ENCODE measurements at regions not wholly inside any gene's neighbourhood (a gene's known extent, or its start where the extent isn't known, plus 50 kb on each side); places are given as distances from the start of the nearest gene placed in this dataset.

DNA sequence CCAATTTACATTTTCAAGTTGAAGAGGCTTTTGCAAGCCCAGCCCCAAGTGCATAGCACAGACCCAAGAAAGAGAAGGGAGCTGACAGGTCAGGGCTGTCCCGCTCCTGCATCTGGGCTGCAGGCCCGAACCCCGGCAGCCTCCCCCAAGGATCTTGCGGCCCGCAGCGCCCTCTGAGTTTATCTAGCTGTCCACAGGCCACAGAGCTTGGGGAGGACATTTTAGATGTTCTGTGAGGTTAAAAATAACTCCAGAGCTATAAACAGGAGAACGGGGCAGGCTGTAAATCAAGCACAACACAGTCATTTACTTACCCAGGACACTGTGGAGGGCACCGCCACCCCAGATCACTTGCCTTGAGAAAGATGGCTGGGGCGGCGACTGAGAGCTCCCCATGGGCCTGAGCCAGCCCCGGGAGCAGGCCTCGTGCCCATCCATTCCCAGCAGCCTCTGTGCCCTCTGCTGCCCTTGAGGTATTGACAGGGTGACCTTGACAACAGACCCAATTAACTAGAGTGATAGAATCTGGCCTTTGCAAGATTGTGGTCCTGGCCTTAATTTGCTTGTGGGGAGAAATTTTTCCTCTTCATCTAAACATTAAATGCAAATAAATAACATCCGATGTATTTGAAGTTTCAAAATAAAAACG lies 563.0 kb downstream of the TCERG1L start:
- TF ChIP-seq, protein P1, sequence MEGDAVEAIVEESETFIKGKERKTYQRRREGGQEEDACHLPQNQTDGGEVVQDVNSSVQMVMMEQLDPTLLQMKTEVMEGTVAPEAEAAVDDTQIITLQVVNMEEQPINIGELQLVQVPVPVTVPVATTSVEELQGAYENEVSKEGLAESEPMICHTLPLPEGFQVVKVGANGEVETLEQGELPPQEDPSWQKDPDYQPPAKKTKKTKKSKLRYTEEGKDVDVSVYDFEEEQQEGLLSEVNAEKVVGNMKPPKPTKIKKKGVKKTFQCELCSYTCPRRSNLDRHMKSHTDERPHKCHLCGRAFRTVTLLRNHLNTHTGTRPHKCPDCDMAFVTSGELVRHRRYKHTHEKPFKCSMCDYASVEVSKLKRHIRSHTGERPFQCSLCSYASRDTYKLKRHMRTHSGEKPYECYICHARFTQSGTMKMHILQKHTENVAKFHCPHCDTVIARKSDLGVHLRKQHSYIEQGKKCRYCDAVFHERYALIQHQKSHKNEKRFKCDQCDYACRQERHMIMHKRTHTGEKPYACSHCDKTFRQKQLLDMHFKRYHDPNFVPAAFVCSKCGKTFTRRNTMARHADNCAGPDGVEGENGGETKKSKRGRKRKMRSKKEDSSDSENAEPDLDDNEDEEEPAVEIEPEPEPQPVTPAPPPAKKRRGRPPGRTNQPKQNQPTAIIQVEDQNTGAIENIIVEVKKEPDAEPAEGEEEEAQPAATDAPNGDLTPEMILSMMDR (optimal IDR thresholded peaks at IDR 0.05 in 1 of 3, IDR thresholded peaks at IDR 0.05 in 1 of 3, conservative IDR thresholded peaks at IDR 0.05 in 1 of 3; ENCODE audit: extremely low read depth in 1 of 3, insufficient read depth in 2 of 3, low read length in 3 of 3) = no peak
- TF ChIP-seq EZH2 (IDR thresholded peaks at IDR 0.05; ENCODE audit: low read length) = no peak
